M059J (cell line): ENCODE measurements at regions not wholly inside any gene's neighbourhood (a gene's known extent, or its start where the extent isn't known, plus 50 kb on each side); places are given as distances from the start of the nearest gene placed in this dataset.

Source experiments
- DNase-seq: peaks from one replicate; pipeline ENCODE4 v3.0.0-alpha.2; 2012; ENCODE audit warnings: low read depth

DNA sequence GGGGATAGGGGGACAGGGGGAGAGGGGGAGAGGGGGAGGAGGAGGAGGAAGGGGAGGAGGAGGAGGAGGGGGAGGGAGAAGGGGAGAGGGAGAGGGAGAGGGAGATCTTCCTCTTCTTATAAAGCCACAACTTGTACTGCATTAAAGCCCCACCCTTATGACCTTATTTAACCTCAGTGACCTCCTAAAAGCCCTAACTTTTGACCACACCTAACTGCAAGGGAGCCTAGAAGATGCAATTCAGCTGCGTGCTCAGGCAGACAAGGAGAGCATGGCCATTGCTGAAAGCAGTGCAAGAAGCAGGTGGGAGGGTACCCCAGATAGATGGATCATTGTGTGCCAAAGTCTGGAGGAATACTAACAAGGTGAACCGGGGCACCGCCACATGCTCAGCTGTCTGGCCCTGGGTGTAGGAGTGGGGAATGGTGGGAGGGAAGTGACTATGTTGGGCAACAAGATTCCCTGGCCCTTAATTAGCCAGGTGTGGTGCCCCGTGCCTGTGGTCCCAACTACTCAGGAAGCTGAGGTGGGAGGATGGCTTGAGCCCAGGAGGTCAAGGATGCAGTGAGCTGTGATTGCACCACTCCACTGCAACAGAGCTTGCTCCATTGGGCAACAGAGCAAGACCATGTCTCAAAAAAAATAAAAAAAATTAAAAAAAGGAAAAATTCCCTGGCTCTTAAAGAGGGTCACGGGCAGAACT is 125.4 kb upstream of the BOD1 start:
- DNase-seq, result no peak

DNA sequence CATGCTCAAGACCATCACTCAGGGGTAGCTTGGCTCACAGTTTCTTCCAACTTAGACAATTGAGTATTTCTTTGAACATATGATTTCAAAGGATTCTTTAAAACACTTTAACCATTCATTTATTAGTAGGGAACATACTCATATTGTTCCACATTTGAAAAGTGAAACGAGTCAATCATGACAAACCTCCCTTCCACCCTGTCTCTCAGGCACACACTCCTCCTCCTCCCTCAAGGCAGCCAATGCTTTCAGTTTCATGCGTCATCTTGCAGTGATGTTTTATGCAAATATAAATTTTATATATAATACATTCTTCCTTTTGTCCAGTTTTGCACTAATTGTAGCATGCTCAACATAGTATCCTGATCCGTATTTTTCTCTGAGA is 126.0 kb upstream of the BOD1 start:
- DNase-seq, result no peak

DNA sequence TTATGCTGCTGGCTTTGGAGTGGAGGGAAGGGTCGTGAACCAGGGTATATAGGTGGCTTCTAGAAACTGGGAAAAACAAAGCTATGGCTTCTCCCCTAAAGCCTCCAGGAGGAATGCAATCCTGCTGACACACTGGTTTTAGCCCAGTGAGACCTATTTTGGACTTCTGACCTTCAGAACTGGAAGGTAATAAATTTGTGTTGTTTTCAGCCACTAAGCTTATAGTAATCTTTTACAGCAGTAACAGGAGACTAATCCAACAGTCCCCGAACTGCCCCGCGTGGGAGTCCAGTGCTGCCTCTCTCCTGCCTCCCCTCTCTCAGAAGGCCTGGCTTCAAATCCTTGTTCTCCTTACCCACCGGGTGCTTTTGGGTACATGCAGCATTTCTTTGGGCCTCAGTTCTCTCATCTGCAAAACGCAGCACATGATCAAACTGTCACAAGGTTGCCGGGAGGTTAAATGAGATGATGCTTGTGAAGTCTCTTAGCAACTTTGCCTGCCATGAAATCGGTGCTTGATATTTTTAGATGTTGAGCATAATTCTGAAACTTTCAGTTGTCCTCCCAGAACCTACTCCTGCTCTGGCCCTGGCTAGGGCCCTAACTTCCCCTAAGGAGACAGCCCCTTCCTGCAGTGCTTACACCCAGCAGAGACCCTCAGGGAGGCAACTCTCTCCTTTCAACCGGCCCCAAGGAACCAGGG is 127.3 kb upstream of the BOD1 start:
- DNase-seq, result no peak

DNA sequence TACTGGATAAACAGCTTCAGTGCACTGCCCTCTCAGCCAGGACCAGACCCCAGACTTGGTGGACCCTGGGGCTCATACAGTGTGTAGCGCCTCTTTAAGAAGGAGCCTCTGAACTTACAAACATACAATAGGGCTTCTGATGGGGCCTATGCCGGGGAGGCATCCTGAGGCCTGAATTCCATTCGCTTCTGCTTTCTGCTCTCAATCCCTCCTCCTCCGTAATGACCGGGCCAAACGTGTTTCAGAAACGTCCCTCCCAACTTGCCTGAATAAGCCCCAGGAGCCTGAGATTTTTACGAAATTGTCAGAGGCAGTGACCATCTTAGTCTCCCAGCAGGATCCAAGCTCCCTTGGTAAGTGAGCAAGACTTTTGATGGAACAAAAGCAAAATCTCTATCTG is 128.1 kb upstream of the BOD1 start:
- DNase-seq, result no peak

DNA sequence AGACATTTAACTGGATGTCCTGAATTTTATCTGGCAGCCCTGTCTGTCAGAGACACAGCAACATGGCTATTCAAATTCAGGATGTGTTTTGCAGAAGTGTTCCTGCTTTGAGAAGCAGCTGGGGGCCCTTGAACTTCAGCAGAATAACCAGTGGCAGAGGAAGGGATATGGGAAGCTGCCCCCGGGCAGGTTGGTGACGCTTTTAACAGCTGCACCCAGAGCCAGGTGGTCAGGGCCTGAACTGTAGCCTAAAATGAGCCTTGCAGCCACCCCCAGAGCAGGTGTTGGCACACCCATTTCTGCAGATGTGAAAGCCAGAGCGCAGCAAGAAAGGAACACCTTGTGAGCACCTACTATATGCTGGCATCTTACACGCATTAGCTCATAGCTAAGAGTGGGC is 128.7 kb upstream of the BOD1 start:
- no peak for DNase-seq

DNA sequence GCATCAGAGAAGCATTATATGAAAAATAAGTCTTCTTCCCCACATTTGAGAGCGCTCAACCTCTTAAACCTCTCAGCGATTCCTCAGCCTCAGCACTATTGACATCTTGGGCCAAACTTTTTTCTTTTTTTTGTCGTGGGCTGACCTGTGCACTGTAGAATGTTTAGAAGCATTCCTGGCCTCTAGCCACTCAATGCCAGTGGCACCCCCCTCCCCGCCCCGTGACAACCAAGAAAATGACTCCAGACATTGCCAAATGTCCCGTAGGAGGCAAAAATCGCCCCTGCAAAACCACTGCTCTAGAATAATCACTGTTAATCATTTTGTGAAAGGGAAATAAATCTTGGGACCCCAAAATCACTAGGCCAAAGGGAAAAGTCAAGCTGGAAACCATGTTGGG is 129.1 kb upstream of the BOD1 start:
- DNase-seq, result no peak

DNA sequence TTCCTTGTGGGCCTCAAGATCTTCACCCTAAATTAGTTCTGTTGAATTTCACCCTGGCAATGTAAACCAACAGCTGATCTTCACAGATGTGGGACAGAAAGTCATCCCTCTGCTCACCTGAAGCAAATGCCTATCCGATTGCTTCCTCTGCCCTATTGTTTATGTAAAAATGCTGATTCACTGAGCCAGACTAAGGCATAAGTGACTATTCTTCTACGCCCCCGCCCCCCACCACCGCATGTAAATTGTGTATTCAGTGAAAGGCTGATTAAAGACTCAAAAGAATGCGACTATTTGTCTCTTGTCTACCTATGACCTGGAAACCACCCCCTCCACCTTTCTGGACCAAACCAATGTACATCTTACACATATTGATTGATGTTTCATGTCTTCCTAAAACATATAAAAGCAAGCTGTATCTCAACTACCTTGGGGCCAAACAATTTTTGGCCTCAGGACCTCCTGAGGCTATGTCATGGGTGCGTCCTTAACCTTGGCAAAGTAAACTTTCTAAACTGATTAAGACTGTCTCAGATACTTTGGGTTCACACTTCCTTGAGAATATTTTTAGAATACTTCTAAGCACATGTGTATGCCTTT is 129.7 kb upstream of the BOD1 start:
- DNase-seq, result peak; percentile 41

DNA sequence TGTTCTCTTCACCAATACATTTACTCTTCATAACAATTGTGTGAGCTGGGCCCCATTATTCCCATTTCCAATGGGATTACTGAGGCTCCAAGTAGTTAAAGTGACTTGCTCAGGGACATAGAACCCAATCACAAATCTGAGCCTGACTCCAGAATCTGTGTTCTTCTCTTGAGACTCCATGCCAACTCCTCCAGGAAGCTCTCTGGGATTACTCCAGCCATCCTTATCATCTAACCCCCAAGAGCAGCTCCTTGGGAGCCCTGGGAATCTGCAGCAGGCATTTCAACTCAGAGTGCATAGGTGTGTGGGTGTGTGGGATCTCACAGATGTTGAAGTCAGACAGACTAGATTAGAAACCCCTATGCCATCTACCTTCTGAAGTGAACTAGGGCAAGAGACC is 131.4 kb upstream of the BOD1 start:
- DNase-seq, result no peak

DNA sequence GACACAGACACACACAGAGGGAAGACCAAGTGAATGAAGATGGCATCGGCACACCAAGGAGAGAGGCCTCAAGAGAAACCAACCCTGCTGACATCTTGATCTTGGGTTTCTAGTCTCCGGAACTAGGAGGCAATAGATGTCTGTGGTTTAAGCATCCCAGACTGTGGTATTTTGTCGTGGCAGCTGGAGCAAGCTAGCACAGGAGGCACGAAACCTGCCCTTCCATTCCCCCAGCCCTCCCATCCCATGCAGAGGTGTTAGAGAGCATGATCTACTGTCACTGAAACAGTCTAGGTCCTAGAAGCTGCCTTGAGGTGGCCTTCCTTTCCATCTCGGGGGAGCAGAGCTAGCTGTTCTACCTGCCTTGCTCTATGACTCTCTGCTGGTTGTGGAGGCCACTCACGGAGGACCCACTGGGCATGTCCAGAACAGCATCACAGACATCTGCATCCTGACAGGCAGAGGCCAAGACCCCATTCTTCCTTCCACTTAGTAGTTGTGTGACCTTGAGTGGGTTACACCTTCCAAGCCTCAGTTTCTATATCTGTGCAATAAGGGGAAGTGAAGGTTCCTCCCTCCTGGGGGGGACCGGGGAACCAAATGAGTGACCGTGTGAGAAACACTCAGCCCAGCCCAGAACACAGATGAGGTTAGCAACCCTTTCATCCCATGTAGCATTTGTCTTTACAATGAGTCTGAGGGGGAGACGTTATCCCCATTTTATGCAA is 134.3 kb upstream of the BOD1 start:
- DNase-seq, result no peak

DNA sequence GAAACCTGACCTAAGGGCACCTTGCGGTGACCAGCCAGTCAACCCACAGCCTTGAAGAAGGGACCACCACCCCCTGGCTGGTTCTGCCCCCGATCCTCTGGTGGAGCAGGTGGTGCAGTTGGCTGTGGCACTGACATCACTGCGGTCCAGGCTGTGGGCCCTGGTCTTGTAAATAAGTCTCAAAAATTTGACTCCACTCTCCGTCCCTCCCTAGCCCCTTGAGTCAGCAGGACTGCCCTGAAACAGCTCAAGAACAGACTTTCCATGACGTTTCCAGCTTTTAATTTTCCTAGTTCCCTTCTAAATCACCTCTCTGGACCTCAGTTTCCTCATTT is 134.8 kb upstream of the BOD1 start:
- DNase-seq, result no peak

DNA sequence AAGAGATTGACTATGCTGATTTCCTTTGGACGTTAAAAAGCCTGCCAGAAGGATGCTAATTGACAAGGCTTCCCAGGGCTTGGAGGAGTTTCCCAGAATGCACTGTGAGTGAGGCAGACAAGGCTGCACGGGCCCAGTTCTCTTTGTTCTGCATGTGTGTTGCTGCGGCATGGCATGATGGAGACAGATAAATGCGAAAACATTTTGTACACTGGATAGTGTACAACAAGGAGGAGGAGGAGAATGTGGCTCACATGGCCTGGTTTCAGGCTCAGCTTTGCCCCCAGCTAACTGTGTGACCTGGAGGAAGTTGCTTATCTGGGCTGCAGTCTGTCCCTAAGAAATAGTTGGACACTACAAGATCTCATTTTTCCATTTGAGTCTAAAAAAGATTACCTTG is 135.5 kb upstream of the CPEB4 start:
- DNase-seq, result no peak

DNA sequence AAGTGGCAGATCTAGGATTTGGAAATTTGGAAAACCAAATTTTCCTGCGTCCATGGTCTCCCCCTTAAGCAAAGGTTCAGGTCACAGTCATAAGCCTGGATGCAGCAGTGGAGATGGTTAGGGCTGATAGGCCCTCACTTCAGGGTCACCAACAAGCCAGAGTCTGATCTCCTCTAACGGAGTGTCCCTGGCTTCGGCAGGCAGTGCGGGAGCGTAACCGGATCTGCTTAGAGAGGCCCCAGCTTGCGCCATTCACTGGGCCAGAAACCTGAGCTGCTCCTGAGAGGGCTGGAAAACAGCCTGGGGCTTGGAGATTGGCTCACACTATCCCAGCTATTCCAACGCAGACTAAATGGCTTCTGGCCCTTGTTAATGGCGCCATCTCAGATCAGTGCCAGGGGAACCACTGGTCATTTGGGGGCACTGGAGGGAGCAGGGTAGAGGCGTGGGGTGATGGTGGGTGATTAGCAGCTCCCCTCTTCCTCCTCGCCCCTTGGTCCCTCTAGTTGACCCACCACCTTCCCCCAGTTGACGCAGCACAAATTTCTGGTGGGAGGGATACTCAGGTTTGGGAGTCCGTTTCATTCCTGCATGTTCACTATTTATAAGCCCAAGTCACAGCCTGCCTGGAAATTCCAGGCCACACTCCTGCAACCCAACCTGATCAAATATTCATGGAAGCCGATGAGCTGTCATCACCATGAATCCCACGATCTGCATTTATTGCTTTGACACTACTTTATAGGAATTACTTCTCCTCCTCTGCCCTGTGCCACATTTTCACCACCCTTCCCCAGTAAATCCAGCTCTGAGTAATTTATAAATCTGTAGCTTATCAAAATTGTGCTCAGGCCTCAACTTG is 134.6 kb upstream of the CPEB4 start:
- DNase-seq, result no peak

DNA sequence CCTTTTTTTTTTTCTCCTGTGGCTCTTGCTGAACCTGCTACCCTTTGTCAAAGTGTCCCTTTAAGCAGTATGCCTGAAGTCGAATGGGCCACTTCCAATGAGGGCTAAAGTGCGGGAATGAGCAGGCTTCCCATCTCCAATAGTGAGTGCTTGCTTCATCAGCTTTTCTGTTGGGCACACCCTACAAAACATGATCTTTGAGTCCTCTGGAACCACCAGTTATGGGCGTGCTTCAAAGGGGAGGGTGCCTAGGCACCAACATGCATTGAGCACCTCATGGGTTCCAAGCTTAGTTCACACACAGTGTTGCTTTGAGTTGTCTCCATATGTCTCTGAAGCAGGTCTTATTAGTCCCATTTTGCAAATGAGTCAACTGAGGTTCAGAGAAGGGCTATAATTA is 132.8 kb upstream of the CPEB4 start:
- no peak for DNase-seq

DNA sequence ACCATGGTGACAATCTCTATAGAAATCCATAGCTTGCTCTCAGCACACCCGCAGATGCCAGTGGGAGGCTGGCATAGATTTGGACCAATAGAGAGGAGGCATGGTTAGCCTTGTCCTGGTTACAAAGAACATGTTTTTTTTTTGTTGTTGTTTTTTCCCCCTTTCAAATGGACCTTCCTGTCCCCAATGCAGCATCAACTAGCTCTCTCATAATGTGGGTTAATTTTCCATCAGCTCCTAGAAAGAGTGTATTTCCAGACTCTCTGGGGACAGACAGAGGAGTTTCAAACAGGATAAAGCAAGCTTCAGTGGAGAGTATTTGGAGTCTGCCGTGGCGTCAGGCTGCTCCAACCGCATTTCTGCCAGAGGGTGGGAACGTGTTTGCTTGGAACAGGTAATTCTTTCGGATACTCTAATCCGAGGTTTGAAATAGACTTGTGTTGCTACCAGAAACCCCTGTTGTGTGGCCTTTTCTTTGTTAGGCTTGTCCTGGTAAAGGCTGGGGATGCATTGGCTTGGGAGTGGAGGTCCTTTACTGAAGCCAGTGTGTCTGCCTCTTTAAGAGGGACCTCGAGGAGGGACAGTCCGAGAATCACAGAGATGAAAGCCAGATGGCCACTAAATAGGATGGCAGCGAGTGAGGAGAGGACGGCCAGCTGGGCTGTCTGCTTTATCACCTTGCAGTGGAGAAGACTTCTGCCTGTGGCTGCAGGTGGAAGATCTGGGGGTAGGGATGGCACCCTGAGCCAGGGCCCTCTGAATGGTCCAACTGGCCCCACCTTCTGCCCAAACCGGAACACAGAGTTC is 130.5 kb upstream of the CPEB4 start:
- DNase-seq, result no peak

DNA sequence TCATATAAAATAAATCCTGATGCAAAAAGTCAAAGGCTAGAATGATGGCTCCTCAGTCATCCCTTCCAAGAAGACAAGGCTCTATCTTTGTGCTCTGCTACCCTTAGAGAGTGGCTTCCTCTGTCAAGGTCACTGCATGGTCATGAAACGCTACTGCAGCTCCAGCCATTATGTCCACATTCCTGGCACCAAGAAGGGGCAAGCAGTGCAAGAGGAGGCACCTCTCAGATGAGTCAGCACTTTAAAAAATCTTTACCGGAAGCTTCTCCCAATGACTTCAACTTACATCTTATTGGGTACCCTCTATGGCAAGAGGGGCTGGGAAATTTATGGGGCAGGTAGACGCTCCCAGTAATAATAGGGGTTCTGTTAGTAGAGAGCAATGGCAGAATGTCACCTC is 129.5 kb upstream of the CPEB4 start:
- peak; percentile 18 for DNase-seq

DNA sequence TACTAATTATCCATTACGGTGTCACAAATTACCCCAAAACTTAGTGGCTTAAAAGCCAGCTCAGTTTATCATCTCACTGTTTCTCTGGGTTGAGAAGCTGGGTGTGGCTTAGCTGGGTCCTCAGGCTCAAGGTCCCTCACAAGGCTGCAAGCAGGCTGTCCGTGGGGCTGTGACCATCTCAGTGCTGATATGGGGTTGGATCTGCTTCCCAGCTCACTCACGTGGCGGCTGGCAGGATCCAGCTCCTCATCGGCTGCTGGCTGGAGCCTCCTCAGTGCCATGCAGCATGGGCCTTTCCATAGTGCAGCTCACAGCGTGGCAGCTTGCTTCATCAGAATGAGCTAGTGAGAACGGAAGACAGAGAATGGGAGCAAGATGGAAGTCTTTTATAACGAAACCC is 128.5 kb upstream of the CPEB4 start:
- no peak for DNase-seq

DNA sequence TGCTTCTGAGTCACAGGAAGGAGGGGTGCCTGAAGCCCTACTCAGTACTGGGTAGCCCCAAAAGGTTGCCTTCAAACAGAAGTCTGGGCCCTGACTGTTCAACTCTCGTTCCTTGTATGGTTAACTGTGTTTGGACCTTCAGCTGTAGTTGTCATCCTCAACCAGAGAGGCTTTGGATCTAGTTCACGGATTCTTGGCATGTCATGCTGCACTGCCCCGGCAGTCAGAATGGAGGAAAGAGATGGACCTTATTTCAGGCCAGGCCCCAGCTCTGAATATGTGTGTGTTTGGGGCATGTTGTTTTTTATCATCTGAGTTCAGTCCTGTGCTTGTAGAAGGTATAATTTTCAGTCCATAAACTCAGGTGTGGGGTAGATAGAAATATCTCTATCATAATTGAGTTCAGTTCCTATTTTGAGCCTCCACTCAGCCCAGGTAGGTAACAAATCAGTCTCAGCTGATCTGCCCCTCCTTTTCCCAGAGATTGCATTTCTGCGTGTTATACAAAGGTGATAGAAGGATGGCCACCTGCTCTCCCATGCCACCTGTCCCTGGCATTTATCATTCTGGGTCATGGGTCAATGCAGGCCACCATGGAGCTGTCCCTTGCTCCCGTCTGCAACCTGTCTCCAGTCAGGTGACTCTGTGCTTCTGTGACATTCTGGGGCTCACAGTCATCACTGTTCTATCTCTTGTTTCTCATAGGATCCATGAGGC is 127.5 kb upstream of the CPEB4 start:
- DNase-seq, result no peak

DNA sequence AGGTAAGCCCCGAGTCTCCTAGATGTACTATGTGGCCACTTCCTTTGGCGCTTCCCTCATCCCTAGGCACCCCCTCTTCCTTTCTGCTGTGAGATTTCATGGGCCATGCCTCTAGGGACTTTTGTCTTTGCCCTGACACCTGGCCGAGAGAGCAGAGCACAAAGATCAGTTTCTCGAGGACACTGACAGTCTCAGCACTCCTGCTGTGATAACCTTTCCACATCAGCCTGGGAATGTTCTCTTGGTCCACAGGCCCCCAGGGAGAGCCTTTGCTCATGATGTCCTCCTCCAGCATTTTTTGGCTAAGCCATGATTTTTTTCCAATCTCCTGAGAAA is 127.0 kb upstream of the CPEB4 start:
- DNase-seq, result no peak

DNA sequence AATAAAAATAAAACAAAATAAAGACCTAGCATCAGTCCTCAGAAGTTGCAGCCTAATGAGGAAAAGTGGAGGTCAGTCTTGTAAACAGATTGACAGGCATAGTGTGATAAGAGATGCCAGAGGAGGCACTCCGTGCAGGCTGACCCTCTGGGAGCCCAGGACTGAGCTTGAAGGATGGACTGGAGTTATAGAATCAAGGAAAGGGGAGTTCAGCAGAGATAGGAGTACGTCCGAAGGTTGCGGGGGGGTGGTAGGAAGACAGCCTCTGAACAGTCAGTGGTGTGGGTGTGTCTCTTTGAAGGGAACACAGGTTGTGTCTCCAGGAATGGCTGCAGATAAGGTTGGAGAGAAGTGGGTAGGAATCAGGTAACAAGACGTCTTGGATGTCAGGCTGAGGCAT is 126.1 kb upstream of the CPEB4 start:
- DNase-seq, result no peak

DNA sequence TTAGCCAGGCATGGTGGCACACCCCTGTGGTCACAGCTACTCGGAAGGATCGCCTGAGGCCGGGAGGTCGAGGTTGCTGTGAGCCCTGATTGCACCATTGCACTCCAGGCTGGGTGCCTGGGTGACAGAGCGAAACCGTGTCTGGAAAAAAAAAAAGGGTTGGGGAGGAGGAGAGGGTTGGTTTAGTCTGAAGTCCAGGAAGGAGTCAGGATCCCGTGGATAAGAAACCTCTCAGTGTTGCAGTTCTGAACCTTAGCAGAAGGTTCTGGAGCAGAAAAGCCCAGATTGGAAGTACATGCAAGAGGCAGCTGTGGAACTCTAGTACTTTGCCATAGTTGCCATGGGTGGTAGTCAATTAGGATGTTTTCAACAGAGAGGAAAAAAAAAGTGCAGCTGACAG is 125.2 kb upstream of the CPEB4 start:
- peak; percentile 9 for DNase-seq

DNA sequence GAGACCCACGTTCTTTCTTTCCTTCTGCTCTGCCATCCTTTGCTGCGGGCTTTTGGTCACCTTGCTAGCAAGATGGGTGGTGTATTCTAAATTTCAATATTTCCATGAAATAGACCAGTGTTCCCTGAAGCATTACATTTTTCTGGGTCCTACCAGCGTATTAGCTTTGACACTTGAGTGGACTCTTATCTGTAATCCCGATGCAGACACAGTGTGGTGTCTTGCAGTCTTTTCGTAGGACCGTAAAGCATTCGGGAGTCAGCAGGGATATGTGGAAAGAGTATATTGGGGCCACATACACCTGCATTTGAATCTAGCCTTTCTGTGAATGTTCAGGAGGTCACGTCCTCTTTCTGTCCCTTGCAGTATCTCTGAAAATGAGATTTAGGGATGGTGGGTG is 124.7 kb upstream of the CPEB4 start:
- no peak for DNase-seq
